K562 (cell line): ENCODE measurements at regions not wholly inside any gene's neighbourhood (a gene's known extent, or its start where the extent isn't known, plus 50 kb on each side); places are given as distances from the start of the nearest gene placed in this dataset.

Source experiments
- ATAC-seq: fragments of 200-7000 bp; cut with Tn5 transposase; 3 replicates; pipeline ENCODE4 v1.9.1; 2020; ENCODE audit warnings: moderate library complexity
- BruUV-seq: library from RNA; stranded (reverse); fragments of 400-500 nt; replicated peaks from 2 replicates; lab custom pipeline; 2021; lab: Mats Ljungman, UMichigan
- CTCF ChIA-PET: fragments of 300-600 bp; formaldehyde crosslinking; extraction: SDS; loops from one replicate; lab custom pipeline; 2021; ENCODE audit warnings: low intra/inter-chr PET ratio; lab: Yijun Ruan, JAX
- POLR2A ChIA-PET: fragments of 300-600, 350-650 bp; sonication (Branson Sonifier 250); formaldehyde crosslinking; extraction: SDS; loops from one replicate; lab custom pipeline; 2021; ENCODE audit warnings: antibody characterized with exemption, inconsistent platforms; lab: Yijun Ruan, JAX
- DNase-seq, 4 experiments: peaks; one replicate each; pipeline versions ENCODE4 v3.0.0 to v3.0.0-alpha.2; 2011 to 2018; ENCODE audit warnings: low spot score in 3 of 4, mixed read lengths in 3 of 4; ENCODE audit errors: extremely low read depth in 1 of 4
- FAIRE-seq: peaks from 2 replicates; lab custom pipeline; 2011; peaks lifted over from hg19 to GRCh38; lab: Jason Lieb, UNC
- H2AFZ ChIP-seq: 2 replicates; pipeline ENCODE4 v1.6.0; 2011; ENCODE audit warnings: low read depth, low read length, control low read depth, inconsistent platforms
- H3K27ac ChIP-seq: fragments of 200-600 bp; 3 replicates; pipeline ENCODE4 v1.8.0; 2011; ENCODE audit warnings: low read depth, mild to moderate bottlenecking, control low read depth, inconsistent platforms, low read length, moderate library complexity, mixed read lengths; ENCODE audit errors: extremely low read depth
- H3K27me3 ChIP-seq, 2 experiments: fragments of 300-600 bp in 1 of 2; 2 replicates in 1 of 2; 3 replicates in 1 of 2; pipeline versions ENCODE4 v1.6.0 to v1.8.0; 2011; ENCODE audit warnings: inconsistent platforms in 2 of 2, low read length in 2 of 2, mild to moderate bottlenecking in 1 of 2, mixed read lengths in 1 of 2, moderate library complexity in 1 of 2; ENCODE audit not compliant: control insufficient read depth in 2 of 2, insufficient read depth in 2 of 2
- H3K36me3 ChIP-seq: fragments of 300-600 bp; 3 replicates; pipeline ENCODE4 v1.8.0; 2011; ENCODE audit warnings: mild to moderate bottlenecking, low read length, inconsistent platforms; ENCODE audit not compliant: control insufficient read depth, insufficient read depth
- H3K4me1 ChIP-seq, 2 experiments: fragments of 200-600 bp in 1 of 2; replicated peaks in 1 of 2; 2 replicates in 1 of 2; 3 replicates in 1 of 2; pipeline versions ENCODE4 v1.5.1 to v1.8.0; 2011; ENCODE audit warnings: inconsistent platforms in 2 of 2, low read length in 2 of 2, mild to moderate bottlenecking in 1 of 2, mixed read lengths in 1 of 2, moderate library complexity in 1 of 2; ENCODE audit not compliant: control insufficient read depth in 2 of 2, insufficient read depth in 2 of 2
- H3K4me2 ChIP-seq: 2 replicates; pipeline ENCODE4 v1.6.1; 2011; ENCODE audit warnings: low read length, control low read depth, inconsistent platforms, mixed read lengths; ENCODE audit not compliant: insufficient read depth
- H3K4me3 ChIP-seq: fragments of 200-600 bp; sonication (generic), shearing (Covaris generic); 2 replicates; pipeline ENCODE4 v1.5.1; 2016; ENCODE audit warnings: control low read depth, inconsistent platforms
- H3K79me2 ChIP-seq: fragments of 200-600 bp; 3 replicates; pipeline ENCODE4 v1.8.0; 2011; ENCODE audit warnings: low read length, inconsistent platforms; ENCODE audit not compliant: control insufficient read depth, insufficient read depth
- H3K9ac ChIP-seq, 2 experiments: 2 replicates each; pipeline versions ENCODE4 v1.6.0 to v1.6.1; 2011; ENCODE audit warnings: low read depth in 2 of 2, low read length in 2 of 2, control low read depth in 1 of 2, inconsistent platforms in 1 of 2, mild to moderate bottlenecking in 1 of 2, mixed read lengths in 1 of 2; ENCODE audit not compliant: insufficient read depth in 1 of 2
- H3K9me1 ChIP-seq: one replicate; pipeline ENCODE4 v1.6.0; 2011; ENCODE audit warnings: inconsistent platforms, mild to moderate bottlenecking, low read length, moderate library complexity; ENCODE audit not compliant: control insufficient read depth, insufficient read depth
- H3K9me3 ChIP-seq: replicated peaks from 2 replicates; pipeline ENCODE4 v1.5.1; 2011; ENCODE audit warnings: low read depth, low read length, inconsistent platforms; ENCODE audit not compliant: control insufficient read depth, insufficient read depth
- H4K20me1 ChIP-seq: replicated peaks from 2 replicates; pipeline ENCODE4 v1.6.1; 2011; ENCODE audit warnings: low read length, inconsistent platforms, mixed read lengths; ENCODE audit not compliant: control insufficient read depth, insufficient read depth
- CSDE1 ChIP-seq, 2 experiments: fragments of 450-650 bp; IDR thresholded peaks; 2 replicates each; pipeline ENCODE4 v1.6.1; 2016; ENCODE audit warnings: mild to moderate bottlenecking in 1 of 2
- ETV1 ChIP-seq: fragments of 450-650 bp; conservative IDR thresholded peaks from 2 replicates; pipeline ENCODE4 v1.6.1; 2016; ENCODE audit warnings: missing genetic modification characterization, control low read depth, low read depth, missing compliant biosample characterization
- GABPB2 ChIP-seq: fragments of 250-450 bp; sonication (Bioruptor Pico); conservative IDR thresholded peaks from 2 replicates; pipeline ENCODE4 v1.5.1; 2021; ENCODE audit warnings: mild to moderate bottlenecking
- SAFB ChIP-seq: fragments of 200-400 bp; formaldehyde crosslinking; IDR thresholded peaks from 2 replicates; pipeline ENCODE4 v1.6.1; 2017; ENCODE audit warnings: low read depth, low read length, borderline replicate concordance
- WGBS: fragments of 100-300 bp; shearing (Covaris generic); methylation state at CpG from one replicate; pipeline ENCODE4 v1.1.6; 2016; ENCODE audit warnings: low coverage, mixed read lengths; ENCODE audit not compliant: insufficient coverage; ENCODE audit errors: missing lambda C conversion rate; 5-methylcytosine and 5-hydroxymethylcytosine counted together
- in situ Hi-C: fragments of 300-500 bp; cut with MboI; formaldehyde crosslinking; loops from 4 replicates; pipeline ENCODE4 v1.15.0; 2018; ENCODE audit warnings: inconsistent platforms, mixed read lengths
- intact Hi-C: fragments of 100-400 bp; cut with micrococcal nuclease; formaldehyde crosslinking; loops from 2 replicates; pipeline ENCODE4 v1.14.2; 2022
- TF ChIP-seq, protein P1 (sequence below): fragments of 250-450 bp; sonication (Bioruptor Pico); IDR thresholded peaks from 2 replicates; pipeline ENCODE4 v1.8.0; 2021; ENCODE audit warnings: mild to moderate bottlenecking, moderate library complexity
- TF ChIP-seq, protein P2 (sequence below): fragments of 450-650 bp; conservative IDR thresholded peaks from 2 replicates; pipeline ENCODE4 v1.6.1; 2016; ENCODE audit warnings: missing genetic modification characterization, low read depth, mild to moderate bottlenecking, missing compliant biosample characterization, moderate library complexity
- TF ChIP-seq, protein P3 (sequence below): fragments of 250-450 bp; sonication (Bioruptor Pico); IDR thresholded peaks from 2 replicates; pipeline ENCODE4 v1.5.0; 2020; ENCODE audit warnings: mild to moderate bottlenecking

DNA sequence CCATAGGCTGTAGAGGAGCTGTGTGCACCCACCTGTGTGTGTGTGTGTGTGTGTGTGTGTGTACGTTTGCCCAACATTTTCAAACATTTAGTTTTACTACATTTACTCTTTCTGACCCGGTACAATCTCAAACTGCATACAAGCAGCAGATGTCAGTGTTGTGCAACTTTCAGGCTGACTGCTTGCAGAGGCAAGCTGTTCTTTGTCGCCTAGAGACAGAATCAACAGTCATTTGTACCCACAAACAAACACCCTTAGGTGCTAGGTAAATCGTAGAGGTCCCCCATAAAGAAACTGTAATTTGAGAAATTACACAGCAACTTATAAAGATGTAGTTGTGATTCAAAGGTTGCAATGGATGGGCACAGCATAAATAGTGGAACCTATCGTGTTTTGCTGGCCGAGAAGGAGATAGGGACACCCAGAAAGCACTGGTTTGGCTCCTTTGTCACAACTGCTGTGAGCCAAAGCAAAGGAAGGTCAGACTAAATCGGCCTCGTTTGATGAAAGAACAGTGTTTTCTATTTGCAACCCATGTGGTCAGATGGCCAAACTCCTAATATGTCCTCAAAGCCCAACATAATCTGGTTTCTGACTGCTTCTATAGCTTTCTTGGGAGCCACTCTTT, 478.4 kb downstream of the TOX3 start:
- Histone ChIP-seq H2AFZ (no peak overlapping the region), H3K9ac (no peak overlapping the region), H3K9me3 (no peaks in the 10 kb centered on the region), H3K4me1 (no peaks in the 10 kb centered on the region), H3K4me3 (no peak overlapping the region), H3K4me2 (no peak overlapping the region), H4K20me1 (no peaks in the 10 kb centered on the region), H3K27ac (no peak overlapping the region), H3K27me3 (no peaks in the 10 kb centered on the region), H3K79me2 (no peaks in the 10 kb centered on the region), H3K36me3 (no peaks in the 10 kb centered on the region), H3K9me1 (no peaks in the 10 kb centered on the region)
- WGBS = 2% methylated on average over 8 of the region's 8 CpGs
- no TSS peak for BruUV-seq
- DNase-seq = no peak
- in situ Hi-C loops (no loop called here), intact Hi-C loops (no loop called here)
- TF ChIP-seq, protein P1, sequence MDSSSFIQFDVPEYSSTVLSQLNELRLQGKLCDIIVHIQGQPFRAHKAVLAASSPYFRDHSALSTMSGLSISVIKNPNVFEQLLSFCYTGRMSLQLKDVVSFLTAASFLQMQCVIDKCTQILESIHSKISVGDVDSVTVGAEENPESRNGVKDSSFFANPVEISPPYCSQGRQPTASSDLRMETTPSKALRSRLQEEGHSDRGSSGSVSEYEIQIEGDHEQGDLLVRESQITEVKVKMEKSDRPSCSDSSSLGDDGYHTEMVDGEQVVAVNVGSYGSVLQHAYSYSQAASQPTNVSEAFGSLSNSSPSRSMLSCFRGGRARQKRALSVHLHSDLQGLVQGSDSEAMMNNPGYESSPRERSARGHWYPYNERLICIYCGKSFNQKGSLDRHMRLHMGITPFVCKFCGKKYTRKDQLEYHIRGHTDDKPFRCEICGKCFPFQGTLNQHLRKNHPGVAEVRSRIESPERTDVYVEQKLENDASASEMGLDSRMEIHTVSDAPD (CRISPR knock-in tag) = no peak
- TF ChIP-seq ETV1 (tag) = no peak
- TF ChIP-seq, protein P2, sequence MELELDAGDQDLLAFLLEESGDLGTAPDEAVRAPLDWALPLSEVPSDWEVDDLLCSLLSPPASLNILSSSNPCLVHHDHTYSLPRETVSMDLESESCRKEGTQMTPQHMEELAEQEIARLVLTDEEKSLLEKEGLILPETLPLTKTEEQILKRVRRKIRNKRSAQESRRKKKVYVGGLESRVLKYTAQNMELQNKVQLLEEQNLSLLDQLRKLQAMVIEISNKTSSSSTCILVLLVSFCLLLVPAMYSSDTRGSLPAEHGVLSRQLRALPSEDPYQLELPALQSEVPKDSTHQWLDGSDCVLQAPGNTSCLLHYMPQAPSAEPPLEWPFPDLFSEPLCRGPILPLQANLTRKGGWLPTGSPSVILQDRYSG (tag) = no peak
- TF ChIP-seq, protein P3, sequence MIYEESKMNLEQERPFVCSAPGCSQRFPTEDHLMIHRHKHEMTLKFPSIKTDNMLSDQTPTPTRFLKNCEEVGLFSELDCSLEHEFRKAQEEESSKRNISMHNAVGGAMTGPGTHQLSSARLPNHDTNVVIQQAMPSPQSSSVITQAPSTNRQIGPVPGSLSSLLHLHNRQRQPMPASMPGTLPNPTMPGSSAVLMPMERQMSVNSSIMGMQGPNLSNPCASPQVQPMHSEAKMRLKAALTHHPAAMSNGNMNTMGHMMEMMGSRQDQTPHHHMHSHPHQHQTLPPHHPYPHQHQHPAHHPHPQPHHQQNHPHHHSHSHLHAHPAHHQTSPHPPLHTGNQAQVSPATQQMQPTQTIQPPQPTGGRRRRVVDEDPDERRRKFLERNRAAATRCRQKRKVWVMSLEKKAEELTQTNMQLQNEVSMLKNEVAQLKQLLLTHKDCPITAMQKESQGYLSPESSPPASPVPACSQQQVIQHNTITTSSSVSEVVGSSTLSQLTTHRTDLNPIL (CRISPR knock-in tag) = no peak
- TF ChIP-seq CSDE1 (IDR thresholded peaks at IDR 0.05) = no peak
- TF ChIP-seq GABPB2 (CRISPR knock-in tag) = no peak
- no peak for TF ChIP-seq SAFB
- ChIA-PET POLR2A (no interaction called here), CTCF (no interaction called here)
- FAIRE-seq = no peak
- no peak for ATAC-seq
